HG03571 (cell line): ENCODE measurements at regions not wholly inside any gene's neighbourhood (a gene's known extent, or its start where the extent isn't known, plus 50 kb on each side); places are given as distances from the start of the nearest gene placed in this dataset.

Source experiments
- ATAC-seq: cut with Tn5 transposase; IDR thresholded peaks from one replicate; pipeline ENCODE4 v1.9.1; 2021; ENCODE audit not compliant: unreplicated experiment

GRCh38 chr2:12381543-12382325 is 335.0 kb upstream of the TRIB2 start:
- no peak for ATAC-seq

- ATAC-seq = no peak
Observed at GRCh38 chr2:12382366-12382765, 334.4 kb upstream of the TRIB2 start.

GRCh38 chr2:12389344-12390045 is 327.2 kb upstream of the TRIB2 start:
- no peak for ATAC-seq

GRCh38 chr2:12391116-12391515 is 325.6 kb upstream of the TRIB2 start:
- no peak for ATAC-seq

- no peak for ATAC-seq
Observed at GRCh38 chr2:12396699-12397098, 320.0 kb upstream of the TRIB2 start.

GRCh38 chr2:12397854-12398253 is 318.9 kb upstream of the TRIB2 start:
- ATAC-seq = peak; percentile 82

GRCh38 chr2:12399240-12399639 is 317.5 kb upstream of the TRIB2 start:
- no peak for ATAC-seq

GRCh38 chr2:12400543-12400942 is 316.2 kb upstream of the TRIB2 start:
- ATAC-seq = no peak

GRCh38 chr2:12402440-12403139 is 314.1 kb upstream of the TRIB2 start:
- no peak for ATAC-seq

- no peak for ATAC-seq
Observed at GRCh38 chr2:12404497-12404896, 312.2 kb upstream of the TRIB2 start.

GRCh38 chr2:12407160-12407559 is 309.6 kb upstream of the TRIB2 start:
- ATAC-seq = no peak

GRCh38 chr2:12412898-12413305 is 303.8 kb upstream of the TRIB2 start:
- peak; percentile 99 for ATAC-seq

- ATAC-seq = no peak
Observed at GRCh38 chr2:12415536-12415935, 301.2 kb upstream of the TRIB2 start.

- no peak for ATAC-seq
Observed at GRCh38 chr2:12416600-12416999, 300.1 kb upstream of the TRIB2 start.

GRCh38 chr2:12417786-12418185 is 298.9 kb upstream of the TRIB2 start:
- ATAC-seq = no peak

- ATAC-seq = no peak
Observed at GRCh38 chr2:12419803-12420202, 296.9 kb upstream of the TRIB2 start.

- ATAC-seq = no peak
Observed at GRCh38 chr2:12421046-12421445, 295.7 kb upstream of the TRIB2 start.

GRCh38 chr2:12424219-12424618 is 292.5 kb upstream of the TRIB2 start:
- ATAC-seq = no peak

GRCh38 chr2:12424809-12425208 is 291.9 kb upstream of the TRIB2 start:
- no peak for ATAC-seq

- no peak for ATAC-seq
Observed at GRCh38 chr2:12428324-12428723, 288.4 kb upstream of the TRIB2 start.

- ATAC-seq = no peak
Observed at GRCh38 chr2:12428786-12429185, 287.9 kb upstream of the TRIB2 start.
